Mesothelial cell of epicardium (in vitro differentiated cells): ENCODE measurements at regions not wholly inside any gene's neighbourhood (a gene's known extent, or its start where the extent isn't known, plus 50 kb on each side); places are given as distances from the start of the nearest gene placed in this dataset.

Experiments
- DNase-seq, 2 experiments: peaks; one replicate each; pipeline ENCODE4 v3.0.0; 2021; ENCODE audit warnings: low spot score in 2 of 2; ENCODE audit not compliant: unreplicated experiment in 2 of 2
- H3K27ac Mint-ChIP-seq: 2 replicates; pipeline ENCODE4 v1.8.0; 2021; ENCODE audit warnings: mixed read lengths
- H3K27me3 Mint-ChIP-seq: 2 replicates; pipeline ENCODE4 v1.8.0; 2021; ENCODE audit warnings: low read depth, mixed read lengths
- H3K36me3 Mint-ChIP-seq: 2 replicates; pipeline ENCODE4 v1.8.0; 2021; ENCODE audit warnings: mixed read lengths
- H3K4me1 Mint-ChIP-seq: 2 replicates; pipeline ENCODE4 v1.8.0; 2021; ENCODE audit warnings: mixed read lengths
- H3K4me3 Mint-ChIP-seq: 2 replicates; pipeline ENCODE4 v1.8.0; 2021; ENCODE audit warnings: mild to moderate bottlenecking, moderate library complexity, mixed read lengths
- H3K9me3 Mint-ChIP-seq: 2 replicates; pipeline ENCODE4 v1.8.0; 2021; ENCODE audit warnings: mixed read lengths
- TF ChIP-seq, protein P1 (sequence below): fragments of 200-600 bp; sonication (generic); IDR thresholded peaks from one replicate; pipeline ENCODE4 v1.5.0; 2021; ENCODE audit warnings: antibody characterized with exemption; ENCODE audit not compliant: unreplicated experiment

- no peaks in the 10 kb centered on the region for H3K27me3 Mint-ChIP-seq
These were observed 343.8 kb upstream of the EPHA4 start for GRCh38 chr2:221915926-221916325.

GRCh38 chr2:221914334-221914880, 342.3 kb upstream of the EPHA4 start:
- H3K4me3 Mint-ChIP-seq = no peak overlapping the region
- DNase-seq = no peak
- peaks cover 22% of the 10 kb centered on the region for H3K4me1 Mint-ChIP-seq
- TF ChIP-seq, protein P1, sequence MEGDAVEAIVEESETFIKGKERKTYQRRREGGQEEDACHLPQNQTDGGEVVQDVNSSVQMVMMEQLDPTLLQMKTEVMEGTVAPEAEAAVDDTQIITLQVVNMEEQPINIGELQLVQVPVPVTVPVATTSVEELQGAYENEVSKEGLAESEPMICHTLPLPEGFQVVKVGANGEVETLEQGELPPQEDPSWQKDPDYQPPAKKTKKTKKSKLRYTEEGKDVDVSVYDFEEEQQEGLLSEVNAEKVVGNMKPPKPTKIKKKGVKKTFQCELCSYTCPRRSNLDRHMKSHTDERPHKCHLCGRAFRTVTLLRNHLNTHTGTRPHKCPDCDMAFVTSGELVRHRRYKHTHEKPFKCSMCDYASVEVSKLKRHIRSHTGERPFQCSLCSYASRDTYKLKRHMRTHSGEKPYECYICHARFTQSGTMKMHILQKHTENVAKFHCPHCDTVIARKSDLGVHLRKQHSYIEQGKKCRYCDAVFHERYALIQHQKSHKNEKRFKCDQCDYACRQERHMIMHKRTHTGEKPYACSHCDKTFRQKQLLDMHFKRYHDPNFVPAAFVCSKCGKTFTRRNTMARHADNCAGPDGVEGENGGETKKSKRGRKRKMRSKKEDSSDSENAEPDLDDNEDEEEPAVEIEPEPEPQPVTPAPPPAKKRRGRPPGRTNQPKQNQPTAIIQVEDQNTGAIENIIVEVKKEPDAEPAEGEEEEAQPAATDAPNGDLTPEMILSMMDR = no peak
- H3K27ac Mint-ChIP-seq = peak overlapping the region; percentile 37
- H3K36me3 Mint-ChIP-seq = no peaks in the 10 kb centered on the region
- H3K27me3 Mint-ChIP-seq = no peaks in the 10 kb centered on the region
- H3K9me3 Mint-ChIP-seq = no peaks in the 10 kb centered on the region

More at GRCh38 chr2:221915926-221916325, 343.8 kb upstream of the EPHA4 start:
- H3K36me3 Mint-ChIP-seq = no peaks in the 10 kb centered on the region
- H3K4me3 Mint-ChIP-seq = no peak overlapping the region
- TF ChIP-seq, protein P1 = no peak
- no peak overlapping the region for H3K27ac Mint-ChIP-seq
- peaks cover 22% of the 10 kb centered on the region for H3K4me1 Mint-ChIP-seq
- DNase-seq = no peak
- no peaks in the 10 kb centered on the region for H3K9me3 Mint-ChIP-seq

- Mint-ChIP-seq H3K4me3 (no peak overlapping the region), H3K4me1 (peaks cover 36% of the 10 kb centered on the region), H3K27me3 (no peaks in the 10 kb centered on the region), H3K36me3 (no peaks in the 10 kb centered on the region), H3K9me3 (no peaks in the 10 kb centered on the region), H3K27ac (no peak overlapping the region)
- TF ChIP-seq, protein P1 = no peak
- no peak for DNase-seq
These were observed 339.8 kb upstream of the EPHA4 start for GRCh38 chr2:221911890-221912289.

DNA sequence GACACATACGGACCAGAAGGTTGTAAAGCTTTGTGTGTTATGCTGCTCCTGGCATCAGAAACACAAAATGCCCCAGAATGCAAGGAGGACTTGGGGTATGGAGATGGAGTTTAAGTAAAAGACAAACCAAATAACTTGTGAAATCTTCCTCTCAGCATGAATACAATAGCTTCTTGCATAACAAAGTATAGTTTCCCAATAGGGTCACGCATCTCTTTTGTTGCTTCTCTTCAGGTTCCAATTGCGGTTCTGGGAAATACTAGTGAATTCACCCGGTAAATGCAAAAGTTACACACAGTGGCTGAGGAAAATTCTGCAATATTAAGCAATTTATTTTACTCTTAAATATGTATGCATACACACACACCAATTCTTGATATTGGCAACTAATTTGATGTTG, 339.2 kb upstream of the EPHA4 start:
- Mint-ChIP-seq H3K36me3 (no peaks in the 10 kb centered on the region), H3K27ac (no peak overlapping the region), H3K27me3 (no peaks in the 10 kb centered on the region), H3K4me1 (peaks cover 36% of the 10 kb centered on the region), H3K9me3 (no peaks in the 10 kb centered on the region), H3K4me3 (no peak overlapping the region)
- TF ChIP-seq, protein P1 = no peak
- DNase-seq = no peak

- H3K27ac Mint-ChIP-seq = no peak overlapping the region
- H3K27me3 Mint-ChIP-seq = no peaks in the 10 kb centered on the region
- peaks cover 17% of the 10 kb centered on the region for H3K4me1 Mint-ChIP-seq
- no peaks in the 10 kb centered on the region for H3K9me3 Mint-ChIP-seq
- DNase-seq = no peak
- TF ChIP-seq, protein P1 = no peak
- no peaks in the 10 kb centered on the region for H3K36me3 Mint-ChIP-seq
- no peak overlapping the region for H3K4me3 Mint-ChIP-seq
These were observed 336.4 kb upstream of the EPHA4 start for GRCh38 chr2:221908518-221908917.

GRCh38 chr2:221897718-221898117, 325.6 kb upstream of the EPHA4 start:
- Mint-ChIP-seq H3K36me3 (no peaks in the 10 kb centered on the region), H3K4me1 (peaks cover 11% of the 10 kb centered on the region), H3K27ac (no peak overlapping the region)

More at GRCh38 chr2:221897718-221898117, 325.6 kb upstream of the EPHA4 start:
- TF ChIP-seq, protein P1 = no peak
- H3K9me3 Mint-ChIP-seq = no peaks in the 10 kb centered on the region
- H3K4me3 Mint-ChIP-seq = no peak overlapping the region
- no peak for DNase-seq
- peaks cover 2% of the 10 kb centered on the region for H3K27me3 Mint-ChIP-seq
